Stimulated activated memory B cell treated with anti-CD40 and anti-IgM and Interleukin-4, amounts not matched to agents 10 μg/mL and 1 μg/mL and 100 μg/mL, for 72 hours (primary cell): ENCODE measurements at regions not wholly inside any gene's neighbourhood (a gene's known extent, or its start where the extent isn't known, plus 50 kb on each side); places are given as distances from the start of the nearest gene placed in this dataset.

Experiments used
- ATAC-seq: fragments of 150-1000 bp; cut with Tn5 transposase; 2 replicates; pipeline ENCODE4 v1.10.0; 2021
- H3K27ac Mint-ChIP-seq: one replicate; pipeline ENCODE4 v1.8.0; 2022; ENCODE audit warnings: mild to moderate bottlenecking, mixed read lengths
- H3K27me3 Mint-ChIP-seq: one replicate; pipeline ENCODE4 v1.8.0; 2022; ENCODE audit warnings: mixed read lengths
- H3K36me3 Mint-ChIP-seq: one replicate; pipeline ENCODE4 v1.8.0; 2022; ENCODE audit warnings: mixed read lengths
- H3K4me1 Mint-ChIP-seq: one replicate; pipeline ENCODE4 v1.8.0; 2022; ENCODE audit warnings: mixed read lengths
- H3K4me3 Mint-ChIP-seq: one replicate; pipeline ENCODE4 v1.8.0; 2022; ENCODE audit warnings: mild to moderate bottlenecking, moderate library complexity, mixed read lengths
- H3K9me3 Mint-ChIP-seq: one replicate; pipeline ENCODE4 v1.8.0; 2022; ENCODE audit warnings: mixed read lengths

DNA sequence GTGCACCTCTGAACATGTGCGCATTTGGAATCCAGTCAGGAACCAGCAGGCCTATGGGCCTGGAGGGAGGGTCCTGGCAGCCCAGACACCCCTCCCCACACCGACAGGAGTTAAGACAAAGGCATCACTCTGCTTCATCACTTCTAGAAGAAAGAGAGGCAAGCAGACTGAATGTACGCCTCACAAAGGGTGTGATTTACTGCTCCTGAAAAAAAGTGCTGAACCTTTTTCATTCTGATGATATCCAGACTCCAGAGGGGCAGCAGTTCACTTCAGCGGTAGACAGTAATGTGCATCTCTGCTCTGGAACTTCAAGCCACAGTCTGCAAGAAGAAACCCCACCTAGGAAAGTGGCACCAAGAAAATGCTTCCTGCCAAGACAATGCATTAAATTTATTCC is 88.2 kb upstream of the TMEM72 start:
- H3K27ac Mint-ChIP-seq: no peak overlapping the region
- no peaks in the 10 kb centered on the region for H3K27me3 Mint-ChIP-seq
- H3K4me1 Mint-ChIP-seq: no peaks in the 10 kb centered on the region
- H3K9me3 Mint-ChIP-seq: no peaks in the 10 kb centered on the region
- H3K36me3 Mint-ChIP-seq: no peaks in the 10 kb centered on the region
- no peak overlapping the region for H3K4me3 Mint-ChIP-seq
- ATAC-seq: no peak

DNA sequence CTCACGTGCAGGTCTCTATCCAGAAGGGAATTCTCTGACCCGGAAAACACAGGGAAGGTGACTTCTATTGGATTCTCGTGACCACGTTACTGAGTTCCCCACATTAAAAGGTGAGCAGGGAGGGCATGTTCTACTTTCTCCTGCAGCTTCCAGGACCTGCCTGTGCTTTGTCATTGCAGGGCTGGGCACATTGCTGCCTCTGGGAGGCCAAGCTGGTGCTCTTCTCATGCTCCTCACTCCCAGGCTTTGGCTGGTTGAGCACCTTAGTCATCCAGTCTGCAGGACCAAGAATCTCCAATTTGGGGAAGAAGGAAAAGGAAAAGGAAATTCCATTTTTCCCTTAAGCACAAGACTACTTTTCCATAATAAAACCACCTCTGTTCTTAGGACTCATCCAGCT is 86.5 kb upstream of the TMEM72 start:
- Mint-ChIP-seq H3K36me3 (no peaks in the 10 kb centered on the region), H3K9me3 (no peaks in the 10 kb centered on the region), H3K27ac (no peak overlapping the region), H3K4me3 (no peak overlapping the region), H3K4me1 (no peaks in the 10 kb centered on the region), H3K27me3 (no peaks in the 10 kb centered on the region)
- ATAC-seq: no peak

DNA sequence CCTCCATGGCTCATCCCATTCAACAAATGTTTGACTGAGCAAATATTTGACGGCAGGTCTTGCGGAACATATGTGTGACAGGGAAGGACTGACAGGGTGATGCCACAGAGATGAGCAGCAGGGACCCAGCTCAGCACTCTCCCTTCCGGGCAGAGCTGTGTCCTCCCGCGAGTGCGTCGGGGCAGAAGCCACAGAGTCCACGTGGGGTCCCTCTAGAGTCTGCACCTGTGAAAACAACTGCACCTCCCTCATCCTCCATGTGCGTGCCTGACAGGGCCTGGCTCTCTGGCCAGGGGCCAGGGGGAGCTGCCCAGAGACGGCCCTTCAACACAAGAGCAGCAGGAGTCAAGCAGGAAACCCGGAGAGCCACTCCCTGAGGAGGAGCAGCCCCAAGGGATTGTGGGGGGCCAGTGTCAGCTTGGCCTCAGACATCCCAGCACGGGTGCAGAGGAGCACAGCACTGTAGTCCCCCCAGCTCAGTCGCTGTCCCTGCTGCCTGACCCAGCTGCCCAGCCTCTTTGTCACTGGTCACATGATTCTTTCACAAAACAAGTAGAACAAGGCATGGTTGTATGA is 83.6 kb upstream of the TMEM72 start:
- ATAC-seq: no peak
- no peak overlapping the region for H3K4me3 Mint-ChIP-seq
- H3K36me3 Mint-ChIP-seq: no peaks in the 10 kb centered on the region
- H3K27ac Mint-ChIP-seq: no peak overlapping the region
- H3K9me3 Mint-ChIP-seq: no peaks in the 10 kb centered on the region
- no peaks in the 10 kb centered on the region for H3K4me1 Mint-ChIP-seq
- no peaks in the 10 kb centered on the region for H3K27me3 Mint-ChIP-seq

DNA sequence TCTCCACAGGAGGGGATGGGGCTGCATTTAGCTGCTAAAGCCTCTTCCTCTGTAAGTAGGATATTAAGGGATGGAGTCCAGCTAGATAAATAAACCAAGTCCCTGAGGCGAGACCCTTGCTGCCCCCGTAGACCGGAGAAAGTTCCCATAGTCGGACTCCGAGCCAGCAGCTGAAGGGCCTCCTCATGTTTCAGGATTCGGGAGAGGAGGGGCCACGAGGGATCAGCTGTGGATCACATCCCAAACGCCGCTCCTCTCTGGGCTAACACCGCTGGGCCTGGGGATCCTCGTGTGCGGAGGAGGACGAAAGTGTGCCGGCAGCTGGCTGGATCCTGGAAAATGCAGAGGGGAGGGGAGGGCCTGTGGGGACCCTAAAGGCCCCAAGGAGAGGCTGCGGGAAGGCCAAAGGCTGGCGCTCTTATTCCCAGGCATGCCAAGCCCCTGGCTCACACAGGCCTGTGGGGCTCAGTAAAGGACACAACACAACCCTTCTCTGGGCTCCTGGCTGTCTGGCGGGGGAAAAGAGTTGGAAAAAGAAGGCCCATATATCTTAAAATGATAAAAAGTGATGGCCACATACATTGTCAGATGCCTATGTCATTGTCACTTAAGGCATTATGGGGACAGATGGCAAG is 82.5 kb upstream of the TMEM72 start:
- H3K4me1 Mint-ChIP-seq: no peaks in the 10 kb centered on the region
- ATAC-seq: no peak
- H3K9me3 Mint-ChIP-seq: no peaks in the 10 kb centered on the region
- no peak overlapping the region for H3K27ac Mint-ChIP-seq
- H3K27me3 Mint-ChIP-seq: no peaks in the 10 kb centered on the region
- H3K36me3 Mint-ChIP-seq: no peaks in the 10 kb centered on the region
- H3K4me3 Mint-ChIP-seq: no peak overlapping the region

DNA sequence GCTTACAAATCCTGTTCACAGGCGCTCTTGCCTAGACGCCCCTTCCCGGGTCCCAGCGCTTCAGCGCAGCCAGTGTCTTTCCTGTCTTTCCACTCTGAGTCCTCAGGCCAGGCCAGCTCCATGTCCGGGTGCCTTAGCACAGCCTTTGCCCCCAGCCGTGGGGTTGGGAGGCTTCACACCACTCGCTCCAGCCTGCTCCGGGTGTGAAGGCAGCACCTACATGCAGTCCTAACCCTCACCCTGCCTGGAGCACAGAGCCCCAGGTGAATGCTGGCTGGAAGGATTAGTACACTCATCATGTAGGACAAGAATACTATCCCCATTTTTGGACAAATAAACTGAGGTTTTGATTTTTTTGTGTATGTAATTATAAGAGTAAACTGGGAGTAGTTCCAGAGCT is 81.7 kb upstream of the TMEM72 start:
- no peaks in the 10 kb centered on the region for H3K4me1 Mint-ChIP-seq
- no peak overlapping the region for H3K27ac Mint-ChIP-seq
- no peaks in the 10 kb centered on the region for H3K27me3 Mint-ChIP-seq
- no peaks in the 10 kb centered on the region for H3K36me3 Mint-ChIP-seq
- ATAC-seq: peak; percentile 4
- H3K9me3 Mint-ChIP-seq: no peaks in the 10 kb centered on the region
- H3K4me3 Mint-ChIP-seq: no peak overlapping the region

DNA sequence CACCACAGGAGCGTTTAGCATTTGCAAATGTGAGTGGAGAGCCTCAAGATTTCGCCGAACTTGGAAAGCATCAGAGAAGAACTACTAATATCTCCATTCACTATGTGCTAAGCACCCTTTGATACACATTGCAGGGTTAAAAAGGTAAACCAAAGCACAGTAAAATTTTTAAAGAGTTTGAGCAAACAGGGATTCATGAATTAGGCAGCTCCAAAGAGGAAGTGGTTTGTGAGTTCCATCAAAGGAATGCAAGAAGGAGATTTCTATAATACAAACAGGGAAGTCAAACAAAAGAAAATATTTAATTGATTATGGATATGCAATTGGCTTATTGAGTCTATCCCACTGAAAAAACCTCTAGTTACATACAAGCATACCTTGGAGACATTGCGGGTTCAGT is 81.1 kb upstream of the TMEM72 start:
- Mint-ChIP-seq H3K27me3 (no peaks in the 10 kb centered on the region), H3K27ac (no peak overlapping the region)

DNA sequence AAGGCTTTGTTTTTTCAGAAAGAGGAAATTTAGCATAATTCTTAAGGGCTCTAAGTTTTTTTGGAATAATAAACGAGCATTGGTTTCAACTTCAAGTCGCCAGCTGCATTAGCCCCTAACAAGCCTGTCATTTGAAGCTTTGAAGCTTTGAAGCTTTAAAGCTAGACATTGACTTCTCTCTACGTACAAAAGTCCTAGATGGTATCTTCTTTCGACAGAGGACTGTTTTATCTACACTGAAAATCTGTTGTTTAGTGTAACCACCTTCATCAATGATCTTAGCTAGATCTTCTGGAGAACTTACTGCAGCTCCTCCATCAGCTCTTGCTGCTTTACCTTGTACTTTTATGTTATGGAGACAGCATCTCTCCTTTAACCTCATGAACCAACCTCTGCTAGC is 79.6 kb upstream of the TMEM72 start:
- Mint-ChIP-seq H3K4me3 (no peak overlapping the region), H3K36me3 (no peaks in the 10 kb centered on the region), H3K9me3 (no peaks in the 10 kb centered on the region), H3K4me1 (no peaks in the 10 kb centered on the region), H3K27me3 (no peaks in the 10 kb centered on the region), H3K27ac (no peak overlapping the region)
- ATAC-seq: no peak

More for the DNA sequence above, 81.1 kb upstream of the TMEM72 start:
- ATAC-seq: no peak
- H3K36me3 Mint-ChIP-seq: no peaks in the 10 kb centered on the region
- H3K4me3 Mint-ChIP-seq: no peak overlapping the region
- H3K9me3 Mint-ChIP-seq: no peaks in the 10 kb centered on the region
- no peaks in the 10 kb centered on the region for H3K4me1 Mint-ChIP-seq

DNA sequence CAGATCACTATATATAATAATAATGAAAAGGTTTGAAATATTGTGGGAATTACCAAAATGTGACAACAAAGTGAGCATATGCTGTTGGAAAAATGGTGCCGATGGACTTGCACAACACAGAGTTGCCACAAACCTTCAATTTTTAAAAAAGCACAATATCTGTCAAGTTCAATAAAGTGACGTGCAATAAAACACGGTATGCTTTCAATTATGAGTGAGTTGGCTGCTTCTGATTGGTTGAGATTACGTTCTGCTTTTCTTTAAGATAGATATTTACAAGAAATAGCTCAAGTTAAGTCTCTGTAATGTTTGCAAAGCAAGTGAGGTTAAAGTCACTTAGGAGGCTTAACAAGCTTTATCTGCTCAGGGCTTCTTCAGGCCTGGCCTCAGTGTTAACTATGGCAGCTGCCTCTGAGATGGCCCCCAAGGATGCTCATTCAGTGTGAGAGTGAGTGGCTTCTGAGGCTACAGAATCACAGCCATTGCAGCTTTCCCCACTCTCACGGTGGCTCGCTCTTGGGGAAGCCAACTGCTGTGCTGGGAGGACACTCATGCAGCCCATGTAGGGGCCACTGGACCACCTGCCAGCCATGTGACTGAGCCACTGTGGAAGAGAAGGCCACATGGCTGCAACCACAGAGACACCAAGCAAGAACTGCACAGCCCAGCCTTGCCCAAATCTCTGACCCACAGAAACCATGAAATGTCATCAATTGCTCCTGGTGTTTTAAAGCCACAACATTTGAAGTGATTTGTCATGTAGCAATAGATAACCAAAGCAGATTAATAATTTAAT is 78.3 kb upstream of the TMEM72 start:
- Mint-ChIP-seq H3K4me1 (no peaks in the 10 kb centered on the region), H3K27ac (no peak overlapping the region), H3K27me3 (no peaks in the 10 kb centered on the region), H3K4me3 (no peak overlapping the region), H3K9me3 (no peaks in the 10 kb centered on the region), H3K36me3 (no peaks in the 10 kb centered on the region)
- no peak for ATAC-seq

DNA sequence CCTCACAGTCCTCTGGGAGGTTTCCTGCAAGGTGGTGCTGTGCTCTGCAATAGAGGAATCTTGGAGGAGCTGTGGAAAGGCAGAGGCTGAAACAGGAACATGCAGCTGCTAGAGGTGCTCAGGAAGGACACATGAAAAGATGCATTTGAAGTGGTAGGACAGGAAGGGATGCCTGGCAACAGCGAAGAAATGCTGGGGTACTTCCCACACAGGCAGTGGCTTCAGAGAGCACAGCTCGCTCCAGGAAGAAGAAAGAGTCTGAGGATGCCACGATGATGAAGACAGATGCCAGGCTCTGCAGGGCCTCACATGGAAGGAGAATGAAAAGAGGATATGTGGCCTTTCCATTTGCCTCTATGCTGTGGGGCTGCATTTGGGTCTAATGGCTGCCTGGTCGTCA is 77.0 kb upstream of the TMEM72 start:
- Mint-ChIP-seq H3K4me3 (no peak overlapping the region), H3K4me1 (no peaks in the 10 kb centered on the region), H3K9me3 (no peaks in the 10 kb centered on the region), H3K27me3 (peaks cover 11% of the 10 kb centered on the region), H3K36me3 (no peaks in the 10 kb centered on the region), H3K27ac (no peak overlapping the region)
- no peak for ATAC-seq

DNA sequence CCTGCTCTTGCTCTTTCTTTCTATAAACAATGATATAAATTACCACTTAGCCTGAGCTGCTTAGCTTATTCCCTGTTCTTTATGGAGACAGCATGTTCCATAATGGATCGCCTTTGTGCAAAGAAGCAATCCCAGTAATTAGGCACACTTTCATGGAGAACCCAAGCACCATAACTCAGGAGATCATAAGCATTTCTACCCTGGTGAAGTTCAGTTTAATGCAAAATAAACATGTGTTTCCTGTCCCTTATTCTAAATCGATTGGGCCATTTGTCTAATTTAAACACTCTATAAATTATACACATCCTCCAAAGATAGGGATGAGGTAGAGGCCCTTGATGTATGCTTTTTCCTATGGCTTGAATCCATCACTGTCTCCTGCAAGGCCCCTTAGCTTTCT is 75.8 kb upstream of the TMEM72 start:
- Mint-ChIP-seq H3K4me1 (no peaks in the 10 kb centered on the region), H3K4me3 (no peak overlapping the region), H3K27me3 (peaks cover 23% of the 10 kb centered on the region), H3K36me3 (no peaks in the 10 kb centered on the region), H3K9me3 (no peaks in the 10 kb centered on the region), H3K27ac (no peak overlapping the region)
- ATAC-seq: no peak

DNA sequence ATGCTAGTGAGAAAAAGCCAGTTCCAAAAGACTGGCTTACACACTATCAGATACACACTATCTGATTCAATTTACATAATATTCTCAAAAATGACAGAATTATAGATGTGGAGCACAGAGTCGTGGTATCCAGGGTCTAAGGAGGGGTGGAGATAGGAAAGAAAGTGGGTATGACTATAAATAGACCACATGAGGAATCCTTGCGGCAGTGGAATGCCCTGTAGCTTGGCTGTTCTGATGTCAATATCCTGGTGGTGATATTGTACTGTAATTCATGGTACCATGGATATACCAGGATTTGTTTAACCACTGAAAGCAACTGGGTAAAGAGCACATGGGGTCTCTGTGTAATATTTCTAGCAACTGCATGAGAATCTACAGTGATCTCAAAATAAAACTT is 67.7 kb upstream of the TMEM72 start:
- Mint-ChIP-seq H3K4me1 (no peaks in the 10 kb centered on the region), H3K4me3 (no peak overlapping the region), H3K9me3 (no peaks in the 10 kb centered on the region), H3K27me3 (peaks cover 48% of the 10 kb centered on the region), H3K27ac (no peak overlapping the region), H3K36me3 (no peaks in the 10 kb centered on the region)
- no peak for ATAC-seq

DNA sequence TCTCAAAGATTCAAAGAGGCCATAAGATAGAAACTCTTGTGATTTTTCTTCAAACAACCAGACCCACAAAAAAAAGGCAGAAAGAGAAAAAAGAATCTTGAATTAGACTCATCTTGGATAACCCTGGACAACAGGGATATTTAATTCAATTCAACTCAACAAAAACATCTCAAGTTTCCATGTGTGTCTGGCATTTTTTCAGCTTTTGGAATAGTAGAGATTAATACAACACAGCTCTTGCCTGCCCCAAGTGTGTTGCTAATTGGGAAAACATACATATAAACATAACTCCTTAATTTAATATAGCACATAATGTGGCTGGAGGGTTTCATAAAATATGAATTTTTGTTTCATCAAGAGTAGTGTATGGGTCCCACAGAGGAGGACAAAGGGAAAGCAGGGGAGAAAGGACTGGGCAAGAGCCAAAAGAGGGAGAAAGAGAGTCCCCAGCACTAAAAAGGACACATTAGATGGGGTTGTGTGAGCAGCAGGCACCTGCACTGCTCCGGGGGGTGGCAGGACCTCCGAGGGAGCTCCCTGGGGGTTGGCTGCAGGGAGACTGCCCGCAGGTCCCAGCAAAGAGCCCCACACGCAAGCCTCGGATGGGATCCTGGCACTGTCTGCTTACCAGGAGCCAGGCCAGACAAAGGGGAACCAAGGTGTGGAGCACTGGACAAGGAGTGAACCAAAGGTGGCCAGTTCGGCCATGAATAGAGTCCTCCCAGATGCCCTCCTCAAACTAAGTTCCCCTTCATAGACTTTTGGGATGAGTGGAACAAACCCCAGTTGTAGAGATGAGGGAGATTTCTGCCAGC is 65.6 kb upstream of the TMEM72 start:
- no peak overlapping the region for H3K4me3 Mint-ChIP-seq
- no peak for ATAC-seq

DNA sequence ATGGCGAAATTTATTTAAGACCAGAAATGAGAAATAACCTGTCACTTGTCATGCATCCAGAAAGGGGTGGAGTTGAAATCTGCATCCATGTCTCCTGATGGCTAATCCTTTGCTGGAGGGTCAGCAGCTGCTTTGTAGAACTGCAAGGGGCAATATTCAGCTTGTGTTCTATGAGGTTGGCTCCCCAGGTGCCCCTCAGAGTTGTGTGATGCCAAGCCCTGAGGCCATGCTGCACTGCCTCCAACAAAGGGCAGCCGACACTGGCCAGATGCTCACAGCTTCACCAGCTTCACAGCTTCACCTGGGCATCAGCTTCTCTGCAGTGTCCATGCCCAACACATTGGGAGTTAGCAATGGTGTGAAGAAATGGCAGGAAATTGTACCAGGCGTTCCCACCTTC is 64.0 kb upstream of the TMEM72 start:
- ATAC-seq: no peak
- Mint-ChIP-seq H3K27ac (no peak overlapping the region), H3K36me3 (no peaks in the 10 kb centered on the region), H3K27me3 (peaks cover 12% of the 10 kb centered on the region), H3K9me3 (no peaks in the 10 kb centered on the region), H3K4me3 (no peak overlapping the region), H3K4me1 (no peaks in the 10 kb centered on the region)

More for the DNA sequence above, 65.6 kb upstream of the TMEM72 start:
- peaks cover 27% of the 10 kb centered on the region for H3K27me3 Mint-ChIP-seq
- no peaks in the 10 kb centered on the region for H3K9me3 Mint-ChIP-seq
- H3K36me3 Mint-ChIP-seq: no peaks in the 10 kb centered on the region
- no peak overlapping the region for H3K27ac Mint-ChIP-seq
- no peaks in the 10 kb centered on the region for H3K4me1 Mint-ChIP-seq

DNA sequence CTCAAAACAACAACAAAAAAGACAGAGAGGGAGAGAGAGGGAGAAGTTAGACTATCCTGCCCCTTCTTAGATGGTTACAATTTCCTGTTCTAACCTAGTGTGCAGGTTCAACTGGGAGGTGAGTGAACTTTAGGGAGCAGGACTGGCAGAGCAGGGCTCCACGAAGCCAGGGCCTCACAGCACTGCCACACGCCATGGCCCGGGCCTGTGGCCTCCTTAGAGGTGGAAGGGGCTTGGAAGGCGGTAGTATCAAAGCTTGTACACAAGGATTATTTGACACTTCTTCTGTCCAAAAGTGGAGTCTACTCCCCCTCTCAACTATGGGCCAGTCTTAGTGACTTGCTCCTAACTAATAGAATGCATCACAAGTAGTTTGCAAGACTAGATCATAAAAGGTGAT is 62.9 kb upstream of the TMEM72 start:
- no peak overlapping the region for H3K27ac Mint-ChIP-seq
- H3K4me1 Mint-ChIP-seq: no peaks in the 10 kb centered on the region
- H3K36me3 Mint-ChIP-seq: no peaks in the 10 kb centered on the region
- no peaks in the 10 kb centered on the region for H3K9me3 Mint-ChIP-seq
- no peak for ATAC-seq
- no peak overlapping the region for H3K4me3 Mint-ChIP-seq
- H3K27me3 Mint-ChIP-seq: peaks cover 10% of the 10 kb centered on the region

DNA sequence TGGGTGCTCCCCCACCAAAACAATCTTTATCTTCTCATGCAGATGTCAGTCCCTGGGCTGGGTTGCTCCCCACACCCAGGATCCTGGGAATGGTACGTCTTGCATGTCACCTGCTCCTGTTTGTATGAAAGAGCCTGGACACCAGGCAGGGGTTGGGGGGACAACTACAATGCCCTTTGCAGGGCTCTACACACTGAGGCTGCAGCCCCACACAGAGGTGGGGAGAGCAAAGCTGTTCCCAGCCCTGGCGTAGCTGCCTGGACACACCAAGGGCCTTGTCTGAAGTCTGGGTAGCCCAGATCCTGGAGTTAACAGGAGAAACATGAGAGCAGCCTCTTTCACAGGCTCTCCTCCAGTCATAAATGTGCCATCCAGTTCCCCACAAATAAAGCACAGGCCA is 61.2 kb upstream of the TMEM72 start:
- Mint-ChIP-seq H3K4me3 (no peak overlapping the region), H3K27ac (no peak overlapping the region), H3K9me3 (no peaks in the 10 kb centered on the region), H3K36me3 (no peaks in the 10 kb centered on the region), H3K4me1 (no peaks in the 10 kb centered on the region), H3K27me3 (peaks cover 10% of the 10 kb centered on the region)
- ATAC-seq: no peak
